ENCODE measurements at regions not wholly inside any gene's neighbourhood (a gene's known extent, or its start where the extent isn't known, plus 50 kb on each side); places are given as distances from the start of the nearest gene placed in this dataset.

DNA sequence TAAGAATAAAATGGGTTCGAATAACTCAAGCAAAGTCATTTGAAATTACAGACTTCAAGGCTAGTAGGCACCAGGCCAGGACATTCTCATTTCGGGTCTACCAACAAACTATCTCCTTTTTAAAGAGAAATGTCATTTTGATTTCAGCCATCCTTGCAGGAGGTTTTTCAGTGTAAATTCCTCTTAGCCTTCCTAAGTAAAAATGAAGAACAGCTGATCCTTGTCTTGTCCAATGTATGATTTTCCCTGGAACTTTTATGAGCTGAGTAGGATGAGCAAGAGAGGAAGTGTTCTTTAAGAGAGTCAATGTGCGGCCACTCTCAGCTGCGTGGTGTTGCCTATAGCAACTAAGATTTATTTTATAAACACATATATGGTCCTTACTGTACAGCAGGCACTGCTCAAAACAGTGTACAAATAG, 110.1 kb downstream of the PLCE1 start:
- Histone ChIP-seq H3K9me3 (no peaks in the 10 kb centered on the region), H3K4me3 (no peak overlapping the region), H3K27me3 (ENCODE audit: low read depth) (no peaks in the 10 kb centered on the region), H3K4me1 (peaks cover 4% of the 10 kb centered on the region), H3K36me3 (no peaks in the 10 kb centered on the region), H3K27ac (no peak overlapping the region)
- TF ChIP-seq, protein P1, sequence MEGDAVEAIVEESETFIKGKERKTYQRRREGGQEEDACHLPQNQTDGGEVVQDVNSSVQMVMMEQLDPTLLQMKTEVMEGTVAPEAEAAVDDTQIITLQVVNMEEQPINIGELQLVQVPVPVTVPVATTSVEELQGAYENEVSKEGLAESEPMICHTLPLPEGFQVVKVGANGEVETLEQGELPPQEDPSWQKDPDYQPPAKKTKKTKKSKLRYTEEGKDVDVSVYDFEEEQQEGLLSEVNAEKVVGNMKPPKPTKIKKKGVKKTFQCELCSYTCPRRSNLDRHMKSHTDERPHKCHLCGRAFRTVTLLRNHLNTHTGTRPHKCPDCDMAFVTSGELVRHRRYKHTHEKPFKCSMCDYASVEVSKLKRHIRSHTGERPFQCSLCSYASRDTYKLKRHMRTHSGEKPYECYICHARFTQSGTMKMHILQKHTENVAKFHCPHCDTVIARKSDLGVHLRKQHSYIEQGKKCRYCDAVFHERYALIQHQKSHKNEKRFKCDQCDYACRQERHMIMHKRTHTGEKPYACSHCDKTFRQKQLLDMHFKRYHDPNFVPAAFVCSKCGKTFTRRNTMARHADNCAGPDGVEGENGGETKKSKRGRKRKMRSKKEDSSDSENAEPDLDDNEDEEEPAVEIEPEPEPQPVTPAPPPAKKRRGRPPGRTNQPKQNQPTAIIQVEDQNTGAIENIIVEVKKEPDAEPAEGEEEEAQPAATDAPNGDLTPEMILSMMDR (IDR thresholded peaks at IDR 0.05): no peak
- intact Hi-C loops (cut with DNase I): no loop called here
- no peak for DNase-seq
- ATAC-seq: no peak

DNA sequence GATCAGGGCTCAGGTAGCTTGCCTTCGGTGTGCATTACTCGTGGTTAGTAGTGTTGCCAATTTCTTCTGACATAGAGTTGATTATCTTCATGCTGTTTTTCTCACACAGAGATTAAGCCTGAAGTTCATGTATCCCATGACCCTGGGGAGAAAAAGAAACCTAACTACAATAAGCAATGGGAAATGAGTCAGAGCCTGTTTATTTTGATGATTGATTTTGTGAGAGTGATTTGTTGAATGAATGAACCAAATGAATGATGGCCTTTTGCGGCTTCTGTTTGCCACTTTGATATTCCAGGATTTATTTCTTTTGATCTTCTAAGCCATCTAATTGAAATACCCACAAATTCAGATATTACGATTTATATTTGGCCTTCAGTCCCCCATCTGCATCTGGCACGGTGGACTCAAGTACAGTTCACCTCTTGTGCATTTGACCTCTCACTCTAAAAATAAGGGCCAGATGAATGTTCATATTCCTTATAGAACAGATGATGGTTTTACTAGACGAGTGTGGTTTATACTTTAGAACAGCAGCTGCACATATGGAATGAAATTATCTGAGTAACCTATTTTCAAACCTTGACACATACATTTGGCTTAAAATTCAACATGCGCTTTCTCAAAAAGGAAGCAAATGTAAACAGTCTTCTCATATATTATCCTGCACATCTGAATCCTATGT, 110.7 kb downstream of the PLCE1 start:
- H3K27ac ChIP-seq: no peak overlapping the region
- intact Hi-C loops (cut with DNase I): no loop called here

DNA sequence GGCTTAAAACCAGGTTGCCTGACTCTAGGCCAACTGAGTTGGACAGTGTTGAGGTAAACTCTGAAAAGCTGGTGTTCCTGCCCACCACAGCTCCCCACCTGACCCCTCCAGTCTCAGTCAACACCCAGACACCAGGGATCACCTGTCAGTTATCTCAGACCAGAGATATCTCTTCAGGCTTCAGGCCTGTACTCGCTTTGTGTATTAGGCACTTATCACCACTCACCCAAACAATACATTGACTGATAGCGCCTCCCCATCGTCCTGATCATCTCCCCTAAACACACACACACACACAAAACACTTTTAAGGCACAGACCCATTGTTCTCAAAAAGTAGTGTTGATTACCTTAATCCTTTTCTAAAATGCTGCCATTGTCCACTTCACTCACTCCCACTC, 111.5 kb downstream of the PLCE1 start:
- Histone ChIP-seq H3K27me3 (ENCODE audit: low read depth) (no peaks in the 10 kb centered on the region), H3K9me3 (no peaks in the 10 kb centered on the region), H3K4me3 (no peak overlapping the region), H3K4me1 (peaks cover 4% of the 10 kb centered on the region), H3K36me3 (no peaks in the 10 kb centered on the region), H3K27ac (no peak overlapping the region)
- no peak for ATAC-seq
- no peak for DNase-seq
- intact Hi-C loops (cut with DNase I): no loop called here
- TF ChIP-seq, protein P1 (IDR thresholded peaks at IDR 0.05): no peak

More for the DNA sequence above, 110.7 kb downstream of the PLCE1 start:
- no peak overlapping the region for H3K4me3 ChIP-seq
- H3K27me3 ChIP-seq (ENCODE audit: low read depth): no peaks in the 10 kb centered on the region
- H3K4me1 ChIP-seq: peaks cover 4% of the 10 kb centered on the region
- no peaks in the 10 kb centered on the region for H3K9me3 ChIP-seq
- DNase-seq (no peak), ATAC-seq (no peak)
- H3K36me3 ChIP-seq: no peaks in the 10 kb centered on the region
- TF ChIP-seq, protein P1 (IDR thresholded peaks at IDR 0.05): no peak

DNA sequence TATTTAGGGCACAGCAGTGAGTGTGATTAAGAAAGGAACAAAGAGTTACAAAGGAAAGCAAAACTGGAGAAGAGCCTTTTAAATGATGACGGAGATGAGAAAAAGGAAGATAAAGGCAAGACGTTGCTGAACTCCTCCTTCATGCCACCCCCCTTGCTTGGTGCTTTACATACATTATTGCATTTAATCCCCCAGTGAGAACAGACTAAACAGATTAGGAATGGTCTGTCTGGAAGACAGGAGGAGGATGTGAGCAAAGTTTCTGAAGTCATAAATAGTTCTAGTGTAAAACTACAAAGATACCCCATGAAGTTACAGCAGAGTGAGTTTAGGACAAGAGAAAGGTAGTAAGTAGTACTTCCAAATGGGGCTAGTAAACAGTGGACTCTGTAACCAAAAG, 113.5 kb downstream of the PLCE1 start:
- TF ChIP-seq, protein P1 (IDR thresholded peaks at IDR 0.05): no peak
- Histone ChIP-seq H3K36me3 (no peaks in the 10 kb centered on the region), H3K4me1 (peaks cover 4% of the 10 kb centered on the region), H3K4me3 (no peak overlapping the region), H3K27me3 (ENCODE audit: low read depth) (no peaks in the 10 kb centered on the region), H3K27ac (no peak overlapping the region), H3K9me3 (no peaks in the 10 kb centered on the region)
- DNase-seq (no peak), ATAC-seq (no peak)
- intact Hi-C loops (cut with DNase I): no loop called here

DNA sequence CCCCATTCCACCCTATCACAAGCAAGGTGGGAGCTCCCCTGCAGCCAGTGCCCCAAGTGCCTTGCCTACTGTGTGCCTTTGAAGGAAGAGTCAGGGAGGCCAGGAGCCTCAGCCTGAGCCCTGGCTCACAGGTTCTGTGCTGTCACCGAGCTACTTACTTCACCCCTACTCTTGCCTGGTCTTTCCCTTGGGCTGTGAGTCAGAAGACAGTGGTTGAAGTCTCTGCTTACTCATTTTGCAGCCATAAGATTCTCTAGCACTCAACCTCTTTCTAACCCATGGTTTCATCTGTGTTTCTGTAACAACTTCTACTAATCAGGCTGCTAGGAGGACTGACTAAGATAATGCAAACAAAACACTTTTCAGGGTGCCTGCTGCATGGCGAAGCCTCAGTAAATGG, 114.5 kb downstream of the PLCE1 start:
- no peaks in the 10 kb centered on the region for H3K9me3 ChIP-seq
- intact Hi-C loops (cut with DNase I): no loop called here
- peaks cover 1% of the 10 kb centered on the region for H3K4me1 ChIP-seq
- ATAC-seq: no peak
- no peaks in the 10 kb centered on the region for H3K27me3 ChIP-seq (ENCODE audit: low read depth)
- no peak overlapping the region for H3K27ac ChIP-seq
- no peak overlapping the region for H3K4me3 ChIP-seq
- DNase-seq: no peak
- TF ChIP-seq, protein P1 (IDR thresholded peaks at IDR 0.05): no peak
- no peaks in the 10 kb centered on the region for H3K36me3 ChIP-seq

Measured in lower lobe of right lung (tissue), 2 donors.